ENCODE measurements at regions not wholly inside any gene's neighbourhood (a gene's known extent, or its start where the extent isn't known, plus 50 kb on each side); places are given as distances from the start of the nearest gene placed in this dataset.
"Not testable (repeated sequence)": the region's sequence is repeated elsewhere in the genome, so short reads cannot be mapped to it uniquely, and the experiment has no call there.

GRCh38 chr6:141394125-141394536 is 738.6 kb upstream of the GJE1 start:
- no peak for TF ChIP-seq CTCF (IDR thresholded peaks at IDR 0.05; ENCODE audit: borderline replicate concordance, control extremely low read depth, extremely low read depth, insufficient read depth, missing control alignments)
- DNase-seq (ENCODE audit: low spot score) = peak; percentile 5
- in situ Hi-C loops (cut with MboI; ENCODE audit: low sequenced_read_pairs, unreplicated experiment) = no loop called here

GRCh38 chr6:141393405-141394124 is 739.2 kb upstream of the GJE1 start:
- DNase-seq (ENCODE audit: low spot score) = no peak
- TF ChIP-seq CTCF (IDR thresholded peaks at IDR 0.05; ENCODE audit: borderline replicate concordance, control extremely low read depth, extremely low read depth, insufficient read depth, missing control alignments) = no peak
- in situ Hi-C loops (cut with MboI; ENCODE audit: low sequenced_read_pairs, unreplicated experiment) = no loop called here

GRCh38 chr6:141391135-141391534 is 741.6 kb upstream of the GJE1 start:
- DNase-seq (ENCODE audit: low spot score); in situ Hi-C loops (cut with MboI; ENCODE audit: low sequenced_read_pairs, unreplicated experiment): not testable (repeated sequence)

- in situ Hi-C loops (cut with MboI; ENCODE audit: low sequenced_read_pairs, unreplicated experiment) = no loop called here
- DNase-seq (ENCODE audit: low spot score) = no peak
Observed at GRCh38 chr6:141388666-141389065, 744.1 kb upstream of the GJE1 start.

GRCh38 chr6:141370438-141370837 is 762.3 kb upstream of the GJE1 start:
- in situ Hi-C loops (cut with MboI; ENCODE audit: low sequenced_read_pairs, unreplicated experiment) = no loop called here

More at GRCh38 chr6:141388666-141389065, 744.1 kb upstream of the GJE1 start:
- TF ChIP-seq CTCF (IDR thresholded peaks at IDR 0.05; ENCODE audit: borderline replicate concordance, control extremely low read depth, extremely low read depth, insufficient read depth, missing control alignments) = no peak

GRCh38 chr6:141366796-141367195 is 765.9 kb upstream of the GJE1 start:
- in situ Hi-C loops (cut with MboI; ENCODE audit: low sequenced_read_pairs, unreplicated experiment) = not testable (repeated sequence)

More at GRCh38 chr6:141370438-141370837, 762.3 kb upstream of the GJE1 start:
- DNase-seq (ENCODE audit: low spot score) = no peak
- TF ChIP-seq CTCF (IDR thresholded peaks at IDR 0.05; ENCODE audit: borderline replicate concordance, control extremely low read depth, extremely low read depth, insufficient read depth, missing control alignments) = no peak

GRCh38 chr6:141364694-141365093 is 768.0 kb upstream of the GJE1 start:
- in situ Hi-C loops (cut with MboI; ENCODE audit: low sequenced_read_pairs, unreplicated experiment) = no loop called here
- DNase-seq (ENCODE audit: low spot score) = no peak
- TF ChIP-seq CTCF (IDR thresholded peaks at IDR 0.05; ENCODE audit: borderline replicate concordance, control extremely low read depth, extremely low read depth, insufficient read depth, missing control alignments) = no peak

More at GRCh38 chr6:141366796-141367195, 765.9 kb upstream of the GJE1 start:
- not testable (repeated sequence) for DNase-seq (ENCODE audit: low spot score)

- TF ChIP-seq CTCF (IDR thresholded peaks at IDR 0.05; ENCODE audit: borderline replicate concordance, control extremely low read depth, extremely low read depth, insufficient read depth, missing control alignments) = no peak
- DNase-seq (ENCODE audit: low spot score) = no peak
- in situ Hi-C loops (cut with MboI; ENCODE audit: low sequenced_read_pairs, unreplicated experiment) = no loop called here
Observed at GRCh38 chr6:141364232-141364631, 768.5 kb upstream of the GJE1 start.
